ENCODE measurements at regions not wholly inside any gene's neighbourhood (a gene's known extent, or its start where the extent isn't known, plus 50 kb on each side); places are given as distances from the start of the nearest gene placed in this dataset.
A peak's percentile ranks its signal among the peaks of the same experiment; 100 is the strongest.

DNA sequence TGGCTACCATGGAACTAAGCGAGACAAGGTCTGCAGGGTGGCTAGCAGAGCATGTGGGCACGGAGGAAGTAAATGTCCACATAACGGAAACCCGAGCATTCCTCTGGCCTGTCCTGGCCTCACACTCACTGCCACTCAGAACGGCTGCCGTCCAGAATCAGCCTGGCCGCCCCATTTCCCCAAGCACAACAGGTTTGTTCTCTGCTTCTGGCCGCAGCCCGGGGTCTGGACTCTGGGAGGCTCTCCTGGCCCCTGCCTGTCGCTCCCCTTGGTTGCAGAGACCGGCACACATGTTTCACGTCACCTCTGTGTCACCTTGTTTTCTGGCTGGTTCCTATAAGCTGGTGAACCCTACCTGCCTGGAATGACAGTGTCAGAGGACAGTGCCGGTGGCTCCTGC, 69.3 kb downstream of the GLI2 start:
- intact Hi-C loops (cut with DNase I; ENCODE audit: low total_unique reads) (no loop called here), in situ Hi-C loops (cut with MboI; ENCODE audit: low pct_ligation_motif_present in 1 of 4, low pct_unique_long_range_greater_than_20kb in 1 of 4, low sequenced_read_pairs in 3 of 4) (no loop called here)
- H3K9me3 ChIP-seq = no peaks in the 10 kb centered on the region
- no peak overlapping the region for H3K4me3 ChIP-seq
- TF ChIP-seq POLR2AphosphoS5 (IDR thresholded peaks at IDR 0.05) = no peak
- no peak for TF ChIP-seq POLR2A (IDR thresholded peaks at IDR 0.05)
- TF ChIP-seq, protein P1, sequence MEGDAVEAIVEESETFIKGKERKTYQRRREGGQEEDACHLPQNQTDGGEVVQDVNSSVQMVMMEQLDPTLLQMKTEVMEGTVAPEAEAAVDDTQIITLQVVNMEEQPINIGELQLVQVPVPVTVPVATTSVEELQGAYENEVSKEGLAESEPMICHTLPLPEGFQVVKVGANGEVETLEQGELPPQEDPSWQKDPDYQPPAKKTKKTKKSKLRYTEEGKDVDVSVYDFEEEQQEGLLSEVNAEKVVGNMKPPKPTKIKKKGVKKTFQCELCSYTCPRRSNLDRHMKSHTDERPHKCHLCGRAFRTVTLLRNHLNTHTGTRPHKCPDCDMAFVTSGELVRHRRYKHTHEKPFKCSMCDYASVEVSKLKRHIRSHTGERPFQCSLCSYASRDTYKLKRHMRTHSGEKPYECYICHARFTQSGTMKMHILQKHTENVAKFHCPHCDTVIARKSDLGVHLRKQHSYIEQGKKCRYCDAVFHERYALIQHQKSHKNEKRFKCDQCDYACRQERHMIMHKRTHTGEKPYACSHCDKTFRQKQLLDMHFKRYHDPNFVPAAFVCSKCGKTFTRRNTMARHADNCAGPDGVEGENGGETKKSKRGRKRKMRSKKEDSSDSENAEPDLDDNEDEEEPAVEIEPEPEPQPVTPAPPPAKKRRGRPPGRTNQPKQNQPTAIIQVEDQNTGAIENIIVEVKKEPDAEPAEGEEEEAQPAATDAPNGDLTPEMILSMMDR (IDR thresholded peaks at IDR 0.05) = no peak
- H3K4me1 ChIP-seq = peaks cover 4 to 16% (median 9%) of the 10 kb centered on the region in 4 donors
- H3K27ac ChIP-seq = peak overlapping the region in 3 of 4 donors; percentile 23 to 49 (median 46)
- no peaks in the 10 kb centered on the region for H3K36me3 ChIP-seq
- 85% methylated on average over 13 of the region's 13 CpGs; no CpG with 5 or more reads in 1 of the 2 donors for WGBS, 2 donors (ENCODE audit: low coverage in 1 of 2)
- H3K27me3 ChIP-seq = no peaks in the 10 kb centered on the region
- no peak for DNase-seq

DNA sequence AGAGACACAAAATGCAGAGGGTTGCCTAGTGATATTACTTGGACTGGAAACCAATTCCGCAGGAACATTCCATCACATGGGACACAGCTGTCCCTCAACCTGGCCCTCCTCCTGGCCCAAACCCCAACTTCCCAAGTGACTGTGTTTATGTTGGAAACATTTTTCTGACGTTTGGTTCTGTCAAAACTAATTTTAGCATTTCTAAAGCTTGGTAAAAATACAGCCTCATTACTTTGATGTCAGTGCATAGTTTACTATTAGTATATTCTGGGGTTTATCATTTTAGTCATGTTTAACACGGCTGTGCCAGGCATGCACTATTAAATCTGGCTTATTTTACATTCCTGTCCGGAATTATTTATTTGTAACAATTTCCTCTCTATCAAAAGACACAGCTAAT, 69.9 kb downstream of the GLI2 start:
- in situ Hi-C loops (cut with MboI; ENCODE audit: low pct_ligation_motif_present in 1 of 4, low pct_unique_long_range_greater_than_20kb in 1 of 4, low sequenced_read_pairs in 3 of 4) (no loop called here), intact Hi-C loops (cut with DNase I; ENCODE audit: low total_unique reads) (no loop called here)
- DNase-seq = peak; percentile 16
- WGBS, 2 donors (ENCODE audit: low coverage in 1 of 2) = 29 to 58% methylated on average over 2 to 4 of the region's 4 CpGs
- Histone ChIP-seq H3K27ac (peak overlapping the region in 2 of 4 donors; percentile 23 to 49), H3K4me1 (peaks cover 4 to 16% (median 9%) of the 10 kb centered on the region in 4 donors), H3K9me3 (no peaks in the 10 kb centered on the region), H3K36me3 (no peaks in the 10 kb centered on the region), H3K27me3 (no peaks in the 10 kb centered on the region), H3K4me3 (no peak overlapping the region)
- TF ChIP-seq POLR2AphosphoS5 (IDR thresholded peaks at IDR 0.05) (peak; percentile 67 to 83 (median 78)), POLR2A (IDR thresholded peaks at IDR 0.05) (no peak)

DNA sequence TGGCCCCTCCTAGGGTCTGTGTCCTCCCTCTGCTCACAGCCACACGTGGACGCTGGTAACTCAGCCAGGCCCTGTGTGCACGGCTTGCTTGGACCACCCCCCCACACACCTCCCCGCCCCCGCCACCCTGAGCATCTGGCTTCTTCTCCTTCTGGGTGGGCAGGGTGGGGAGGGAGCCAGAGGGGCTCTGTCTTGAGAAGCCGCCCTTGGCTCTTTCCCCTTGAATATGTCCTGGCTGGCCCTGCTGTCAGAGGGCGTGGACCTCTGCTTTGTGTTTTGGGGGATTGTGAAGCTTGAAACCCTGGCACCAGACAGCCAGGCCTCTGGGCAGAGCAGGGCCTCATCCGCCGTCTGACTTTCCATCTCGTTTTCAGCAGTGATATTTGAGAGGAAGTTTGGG, 72.1 kb downstream of the GLI2 start:
- intact Hi-C loops (cut with DNase I; ENCODE audit: low total_unique reads) = no loop called here
- no peak overlapping the region for H3K4me3 ChIP-seq
- in situ Hi-C loops (cut with MboI; ENCODE audit: low pct_ligation_motif_present in 1 of 4, low pct_unique_long_range_greater_than_20kb in 1 of 4, low sequenced_read_pairs in 3 of 4) = no loop called here

DNA sequence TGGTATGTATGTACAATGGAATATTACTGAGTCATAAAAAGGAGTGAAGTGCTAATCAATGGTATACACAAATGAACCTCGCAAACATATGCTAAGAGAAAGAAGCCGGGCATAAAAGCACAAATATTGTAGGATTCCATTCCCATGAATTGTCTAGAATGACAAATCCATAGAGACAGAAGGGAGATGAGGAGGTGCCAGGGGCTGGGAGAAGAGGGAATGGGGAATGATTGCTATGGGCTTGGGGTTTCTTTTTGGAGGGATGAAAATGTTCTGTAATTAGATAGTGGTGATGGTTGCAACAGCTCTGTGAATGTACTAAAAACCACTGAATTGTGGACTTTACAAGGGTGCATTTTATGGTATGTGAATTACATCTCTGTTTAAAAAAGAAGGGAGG, 73.5 kb downstream of the GLI2 start:
- Histone ChIP-seq H3K9me3 (no peaks in the 10 kb centered on the region), H3K27me3 (no peaks in the 10 kb centered on the region), H3K27ac (no peak overlapping the region), H3K36me3 (no peaks in the 10 kb centered on the region), H3K4me1 (peaks cover 0 to 9% (median 2%) of the 10 kb centered on the region in 4 donors), H3K4me3 (no peak overlapping the region)
- 85 to 93% methylated on average over 2 of the region's 2 CpGs for WGBS, 2 donors (ENCODE audit: low coverage in 1 of 2)
- no peak for TF ChIP-seq EP300 (IDR thresholded peaks at IDR 0.05; ENCODE audit: low read depth)
- intact Hi-C loops (cut with DNase I; ENCODE audit: low total_unique reads) (no loop called here), in situ Hi-C loops (cut with MboI; ENCODE audit: low pct_ligation_motif_present in 1 of 4, low pct_unique_long_range_greater_than_20kb in 1 of 4, low sequenced_read_pairs in 3 of 4) (no loop called here)
- no peak for DNase-seq

More for the DNA sequence above, 72.1 kb downstream of the GLI2 start:
- DNase-seq = no peak
- Histone ChIP-seq H3K4me1 (peaks cover 0 to 13% (median 4%) of the 10 kb centered on the region in 4 donors), H3K9me3 (no peaks in the 10 kb centered on the region), H3K27me3 (no peaks in the 10 kb centered on the region), H3K27ac (no peak overlapping the region), H3K36me3 (no peaks in the 10 kb centered on the region)
- 84% methylated on average over 10 of the region's 10 CpGs; no CpG with 5 or more reads in 1 of the 2 donors for WGBS, 2 donors (ENCODE audit: low coverage in 1 of 2)
- TF ChIP-seq POLR2AphosphoS5 (IDR thresholded peaks at IDR 0.05) (no peak), POLR2A (IDR thresholded peaks at IDR 0.05) (no peak), EP300 (IDR thresholded peaks at IDR 0.05; ENCODE audit: low read depth) (no peak)
- TF ChIP-seq, protein P1 (IDR thresholded peaks at IDR 0.05) = no peak

DNA sequence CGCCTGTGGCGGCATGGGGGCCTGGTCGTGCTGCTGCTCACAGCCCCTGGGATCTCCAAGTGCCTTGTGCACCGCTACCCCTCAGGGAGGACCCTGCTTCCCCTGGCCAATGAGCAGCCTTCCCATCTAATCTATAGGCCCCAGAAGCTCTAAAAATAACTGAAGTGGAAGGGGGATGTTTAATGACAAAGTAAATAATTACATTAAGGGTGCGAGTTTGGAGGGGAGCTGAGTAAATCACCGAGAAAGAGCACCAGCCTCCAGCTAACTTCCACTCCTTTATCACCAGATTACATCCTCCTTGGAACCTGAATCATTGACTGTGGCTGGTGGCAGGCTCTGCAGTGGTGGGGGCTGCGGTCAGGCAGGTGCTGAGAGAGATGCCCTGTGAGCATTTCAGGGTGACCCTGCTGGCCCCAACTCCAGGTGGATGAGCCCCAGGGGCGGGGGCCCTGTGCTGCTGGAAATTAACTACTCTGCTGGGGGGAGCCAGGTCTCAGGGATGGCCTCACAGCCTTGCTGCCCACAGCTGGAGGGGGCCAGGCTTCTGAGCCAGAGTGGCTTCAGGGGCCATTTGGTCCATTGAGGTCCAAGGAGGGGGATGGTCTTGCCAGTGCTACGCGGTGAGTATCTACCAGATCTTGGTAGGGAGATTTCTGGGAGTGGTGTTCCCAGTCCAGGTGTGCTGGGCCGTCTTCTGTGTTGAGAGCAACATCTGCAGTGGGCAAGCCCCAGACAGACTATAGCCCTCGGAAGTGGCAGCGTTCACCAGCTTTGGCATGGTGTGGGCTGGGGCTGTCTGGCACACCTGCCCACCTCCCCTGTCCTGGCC, 74.2 kb downstream of the GLI2 start:
- WGBS, 2 donors (ENCODE audit: low coverage in 1 of 2) = 39 to 52% methylated on average over 6 to 13 of the region's 13 CpGs
- Histone ChIP-seq H3K27me3 (no peaks in the 10 kb centered on the region), H3K9me3 (no peaks in the 10 kb centered on the region), H3K27ac (no peak overlapping the region), H3K4me3 (no peak overlapping the region), H3K36me3 (no peaks in the 10 kb centered on the region), H3K4me1 (peaks cover 0 to 9% (median 2%) of the 10 kb centered on the region in 4 donors)
- TF ChIP-seq EP300 (IDR thresholded peaks at IDR 0.05; ENCODE audit: low read depth) = no peak
- TF ChIP-seq, protein P1 (IDR thresholded peaks at IDR 0.05) = no peak
- TF ChIP-seq POLR2AphosphoS5 (IDR thresholded peaks at IDR 0.05) = no peak
- no peak for TF ChIP-seq POLR2A (IDR thresholded peaks at IDR 0.05)
- no peak for DNase-seq
- intact Hi-C loops (cut with DNase I; ENCODE audit: low total_unique reads) = no loop called here
- in situ Hi-C loops (cut with MboI; ENCODE audit: low pct_ligation_motif_present in 1 of 4, low pct_unique_long_range_greater_than_20kb in 1 of 4, low sequenced_read_pairs in 3 of 4) = no loop called here
